ENCODE measurements at regions not wholly inside any gene's neighbourhood (a gene's known extent, or its start where the extent isn't known, plus 50 kb on each side); places are given as distances from the start of the nearest gene placed in this dataset.

GRCh38 chr14:56044196-56044595 lies 74.0 kb upstream of the PELI2 start:
- no peaks in the 10 kb centered on the region for H3K9me3 Mint-ChIP-seq (ENCODE audit: unreplicated experiment)
- TF ChIP-seq, protein P1, sequence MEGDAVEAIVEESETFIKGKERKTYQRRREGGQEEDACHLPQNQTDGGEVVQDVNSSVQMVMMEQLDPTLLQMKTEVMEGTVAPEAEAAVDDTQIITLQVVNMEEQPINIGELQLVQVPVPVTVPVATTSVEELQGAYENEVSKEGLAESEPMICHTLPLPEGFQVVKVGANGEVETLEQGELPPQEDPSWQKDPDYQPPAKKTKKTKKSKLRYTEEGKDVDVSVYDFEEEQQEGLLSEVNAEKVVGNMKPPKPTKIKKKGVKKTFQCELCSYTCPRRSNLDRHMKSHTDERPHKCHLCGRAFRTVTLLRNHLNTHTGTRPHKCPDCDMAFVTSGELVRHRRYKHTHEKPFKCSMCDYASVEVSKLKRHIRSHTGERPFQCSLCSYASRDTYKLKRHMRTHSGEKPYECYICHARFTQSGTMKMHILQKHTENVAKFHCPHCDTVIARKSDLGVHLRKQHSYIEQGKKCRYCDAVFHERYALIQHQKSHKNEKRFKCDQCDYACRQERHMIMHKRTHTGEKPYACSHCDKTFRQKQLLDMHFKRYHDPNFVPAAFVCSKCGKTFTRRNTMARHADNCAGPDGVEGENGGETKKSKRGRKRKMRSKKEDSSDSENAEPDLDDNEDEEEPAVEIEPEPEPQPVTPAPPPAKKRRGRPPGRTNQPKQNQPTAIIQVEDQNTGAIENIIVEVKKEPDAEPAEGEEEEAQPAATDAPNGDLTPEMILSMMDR (IDR thresholded peaks at IDR 0.05; ENCODE audit: partially characterized antibody, unreplicated experiment) = no peak
- H3K4me3 Mint-ChIP-seq (ENCODE audit: unreplicated experiment) = no peak overlapping the region
- no peaks in the 10 kb centered on the region for H3K36me3 Mint-ChIP-seq (ENCODE audit: unreplicated experiment)
- H3K27me3 Mint-ChIP-seq (ENCODE audit: unreplicated experiment) = no peaks in the 10 kb centered on the region
- no peak for DNase-seq
- no peak overlapping the region for H3K27ac Mint-ChIP-seq (ENCODE audit: unreplicated experiment)
- H3K4me1 Mint-ChIP-seq (ENCODE audit: low read depth, unreplicated experiment) = peaks cover 4% of the 10 kb centered on the region

DNA sequence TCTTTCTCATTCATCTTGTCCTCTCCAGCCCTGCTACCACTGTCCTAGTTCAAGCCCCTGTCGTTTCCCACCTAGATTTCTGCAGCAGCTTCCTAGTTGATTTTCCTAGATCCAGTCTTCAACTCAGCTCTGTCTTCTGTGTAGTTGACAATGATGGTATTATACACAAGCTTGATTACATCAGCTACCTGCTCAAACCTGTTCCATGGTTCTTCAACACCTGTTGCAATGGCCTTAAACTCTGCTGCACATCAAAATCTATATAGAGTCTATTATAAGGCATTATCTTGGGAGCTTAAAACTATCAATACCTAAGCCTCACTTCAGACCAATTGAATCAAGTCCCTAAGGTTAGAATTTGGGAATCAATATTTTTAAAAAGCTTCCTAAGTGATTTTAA lies 71.7 kb upstream of the PELI2 start:
- no peaks in the 10 kb centered on the region for H3K27me3 Mint-ChIP-seq (ENCODE audit: unreplicated experiment)
- no peaks in the 10 kb centered on the region for H3K36me3 Mint-ChIP-seq (ENCODE audit: unreplicated experiment)
- DNase-seq = no peak
- TF ChIP-seq, protein P1 (IDR thresholded peaks at IDR 0.05; ENCODE audit: partially characterized antibody, unreplicated experiment) = no peak
- no peak overlapping the region for H3K27ac Mint-ChIP-seq (ENCODE audit: unreplicated experiment)
- no peak overlapping the region for H3K4me3 Mint-ChIP-seq (ENCODE audit: unreplicated experiment)
- peaks cover 4% of the 10 kb centered on the region for H3K4me1 Mint-ChIP-seq (ENCODE audit: low read depth, unreplicated experiment)
- H3K9me3 Mint-ChIP-seq (ENCODE audit: unreplicated experiment) = no peaks in the 10 kb centered on the region

GRCh38 chr14:56046996-56047395 lies 71.2 kb upstream of the PELI2 start:
- no peak overlapping the region for H3K4me3 Mint-ChIP-seq (ENCODE audit: unreplicated experiment)
- TF ChIP-seq, protein P1 (IDR thresholded peaks at IDR 0.05; ENCODE audit: partially characterized antibody, unreplicated experiment) = no peak
- H3K27ac Mint-ChIP-seq (ENCODE audit: unreplicated experiment) = no peak overlapping the region
- no peaks in the 10 kb centered on the region for H3K9me3 Mint-ChIP-seq (ENCODE audit: unreplicated experiment)
- peaks cover 4% of the 10 kb centered on the region for H3K4me1 Mint-ChIP-seq (ENCODE audit: low read depth, unreplicated experiment)
- H3K27me3 Mint-ChIP-seq (ENCODE audit: unreplicated experiment) = no peaks in the 10 kb centered on the region
- no peaks in the 10 kb centered on the region for H3K36me3 Mint-ChIP-seq (ENCODE audit: unreplicated experiment)
- DNase-seq = no peak

DNA sequence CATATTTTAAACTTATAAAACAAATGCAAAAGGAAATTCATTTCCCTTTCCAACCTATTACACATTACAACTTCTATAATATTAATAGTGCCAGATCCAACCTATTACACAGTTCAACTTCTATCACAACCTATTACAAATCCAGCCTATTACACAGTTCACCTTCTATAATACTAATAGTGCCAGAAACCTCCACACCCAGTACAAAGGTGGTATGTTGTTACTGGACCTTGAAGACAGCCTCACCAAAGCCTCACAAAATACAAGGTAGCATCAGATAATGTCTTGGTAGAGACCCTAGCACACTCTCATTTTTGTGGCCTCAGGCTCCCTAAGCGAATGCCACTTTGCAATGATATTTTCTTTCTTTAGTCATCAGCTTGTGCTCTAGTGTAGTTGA lies 68.7 kb upstream of the PELI2 start:
- Mint-ChIP-seq H3K27ac (ENCODE audit: unreplicated experiment) (no peak overlapping the region), H3K27me3 (ENCODE audit: unreplicated experiment) (no peaks in the 10 kb centered on the region), H3K4me3 (ENCODE audit: unreplicated experiment) (no peak overlapping the region), H3K9me3 (ENCODE audit: unreplicated experiment) (no peaks in the 10 kb centered on the region), H3K4me1 (ENCODE audit: low read depth, unreplicated experiment) (no peaks in the 10 kb centered on the region), H3K36me3 (ENCODE audit: unreplicated experiment) (no peaks in the 10 kb centered on the region)
- DNase-seq = no peak
- TF ChIP-seq, protein P1 (IDR thresholded peaks at IDR 0.05; ENCODE audit: partially characterized antibody, unreplicated experiment) = no peak

GRCh38 chr14:56055511-56055910 lies 62.7 kb upstream of the PELI2 start:
- H3K4me3 Mint-ChIP-seq (ENCODE audit: unreplicated experiment) = no peak overlapping the region
- no peaks in the 10 kb centered on the region for H3K27me3 Mint-ChIP-seq (ENCODE audit: unreplicated experiment)
- H3K27ac Mint-ChIP-seq (ENCODE audit: unreplicated experiment) = no peak overlapping the region
- H3K4me1 Mint-ChIP-seq (ENCODE audit: low read depth, unreplicated experiment) = peaks cover 26% of the 10 kb centered on the region
- no peak for DNase-seq
- H3K9me3 Mint-ChIP-seq (ENCODE audit: unreplicated experiment) = no peaks in the 10 kb centered on the region
- no peaks in the 10 kb centered on the region for H3K36me3 Mint-ChIP-seq (ENCODE audit: unreplicated experiment)
- TF ChIP-seq, protein P1 (IDR thresholded peaks at IDR 0.05; ENCODE audit: partially characterized antibody, unreplicated experiment) = no peak

All from glutamatergic neuron (in vitro differentiated cells).